NCI-H1048 (cell line): ENCODE measurements at regions not wholly inside any gene's neighbourhood (a gene's known extent, or its start where the extent isn't known, plus 50 kb on each side); places are given as distances from the start of the nearest gene placed in this dataset.

Source experiments
- DNase-seq: peaks from one replicate; lab custom pipeline; 2025; lab: John Stamatoyannopoulos, UW

- DNase-seq, result no peak
These were observed 1429.3 kb downstream of the EFNA5 start for GRCh38 chr5:106241409-106241808.

- DNase-seq, result no peak
These were observed 1464.7 kb downstream of the EFNA5 start for GRCh38 chr5:106205916-106206571.

GRCh38 chr5:106202035-106202434, 1468.7 kb downstream of the EFNA5 start:
- no peak for DNase-seq

GRCh38 chr5:106200971-106201370, 1469.8 kb downstream of the EFNA5 start:
- no peak for DNase-seq

- DNase-seq, result no peak
These were observed 1474.9 kb downstream of the EFNA5 start for GRCh38 chr5:106195679-106196474.

GRCh38 chr5:106189121-106189809, 1481.5 kb downstream of the EFNA5 start:
- DNase-seq, result no peak

- DNase-seq, result no peak
These were observed 1485.1 kb downstream of the EFNA5 start for GRCh38 chr5:106185661-106186081.

GRCh38 chr5:106174903-106175302, 1495.8 kb downstream of the EFNA5 start:
- no peak for DNase-seq

- DNase-seq, result no peak
These were observed 1497.8 kb downstream of the EFNA5 start for GRCh38 chr5:106172681-106173532.

- no peak for DNase-seq
These were observed 1499.0 kb downstream of the EFNA5 start for GRCh38 chr5:106171708-106172107.

GRCh38 chr5:106171132-106171531, 1499.6 kb downstream of the EFNA5 start:
- DNase-seq, result no peak

- no peak for DNase-seq
These were observed 1503.0 kb downstream of the EFNA5 start for GRCh38 chr5:106167766-106168165.

GRCh38 chr5:106163233-106163632, 1507.5 kb downstream of the EFNA5 start:
- DNase-seq, result no peak

- DNase-seq, result no peak
These were observed 1511.1 kb downstream of the EFNA5 start for GRCh38 chr5:106159616-106160015.

- DNase-seq, result no peak
These were observed 1516.4 kb downstream of the EFNA5 start for GRCh38 chr5:106154280-106154716.

- DNase-seq, result no peak
These were observed 1518.2 kb downstream of the EFNA5 start for GRCh38 chr5:106152569-106152968.

- DNase-seq, result no peak
These were observed 1528.6 kb downstream of the EFNA5 start for GRCh38 chr5:106142116-106142515.

GRCh38 chr5:106140101-106140500, 1530.6 kb downstream of the EFNA5 start:
- DNase-seq, result no peak

- DNase-seq, result no peak
These were observed 1534.7 kb downstream of the EFNA5 start for GRCh38 chr5:106136061-106136460.

- no peak for DNase-seq
These were observed 1535.3 kb downstream of the EFNA5 start for GRCh38 chr5:106135473-106135872.

GRCh38 chr5:106134549-106134948, 1536.2 kb downstream of the EFNA5 start:
- no peak for DNase-seq

GRCh38 chr5:106127985-106128384, 1542.8 kb downstream of the EFNA5 start:
- no peak for DNase-seq
